ENCODE measurements at regions not wholly inside any gene's neighbourhood (a gene's known extent, or its start where the extent isn't known, plus 50 kb on each side); places are given as distances from the start of the nearest gene placed in this dataset.

DNA sequence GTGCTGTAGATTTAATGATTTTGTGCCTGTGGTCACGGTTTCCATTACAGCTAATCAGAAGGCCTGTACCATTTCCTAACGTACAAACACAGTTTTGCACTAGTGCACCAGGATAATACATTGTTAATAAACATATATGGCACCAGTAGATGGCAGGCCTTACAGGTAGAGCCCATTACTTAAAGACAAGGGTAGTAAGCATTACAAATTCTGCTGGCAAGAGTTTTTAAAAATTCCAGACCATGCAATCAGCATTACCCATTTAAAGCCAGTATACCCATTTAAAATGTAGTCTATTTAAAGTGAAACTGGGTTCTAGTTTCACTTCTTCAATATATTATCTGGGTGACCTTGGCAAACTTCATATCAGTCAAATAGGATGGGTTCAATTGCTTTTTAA is 224.2 kb downstream of the NUP35 start:
- H3K36me3 Mint-ChIP-seq (ENCODE audit: low read depth) = no peaks in the 10 kb centered on the region
- no peaks in the 10 kb centered on the region for H3K9me3 Mint-ChIP-seq
- no peaks in the 10 kb centered on the region for H3K4me1 Mint-ChIP-seq
- no peaks in the 10 kb centered on the region for H3K27me3 Mint-ChIP-seq
- DNase-seq = no peak
- no peak overlapping the region for H3K4me3 Mint-ChIP-seq
- intact Hi-C loops (cut with micrococcal nuclease) = no loop called here
- H3K27ac Mint-ChIP-seq = no peak overlapping the region

DNA sequence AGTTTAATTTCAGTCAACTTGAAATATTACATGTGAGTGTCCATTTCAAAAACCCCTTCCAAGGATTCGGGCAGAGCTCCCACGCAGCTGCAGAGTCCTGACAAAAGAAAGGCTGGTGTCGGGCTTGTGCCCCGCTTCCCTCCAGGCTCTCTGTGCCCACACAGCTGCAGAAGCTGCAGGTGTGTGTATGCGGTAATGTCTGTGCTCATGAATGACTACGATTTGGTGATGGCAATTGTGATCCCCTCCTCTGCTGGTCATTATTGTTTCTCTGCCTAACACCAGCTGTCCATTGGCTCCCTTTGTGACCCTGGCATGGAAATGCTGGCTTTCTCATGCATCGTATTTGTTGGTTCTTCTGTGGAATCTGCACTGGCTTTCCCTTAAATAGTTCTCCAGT is 224.8 kb downstream of the NUP35 start:
- intact Hi-C loops (cut with micrococcal nuclease) = no loop called here
- H3K27ac Mint-ChIP-seq = no peak overlapping the region
- H3K36me3 Mint-ChIP-seq (ENCODE audit: low read depth) = no peaks in the 10 kb centered on the region
- H3K4me3 Mint-ChIP-seq = no peak overlapping the region
- no peaks in the 10 kb centered on the region for H3K4me1 Mint-ChIP-seq
- DNase-seq = no peak
- no peaks in the 10 kb centered on the region for H3K27me3 Mint-ChIP-seq
- H3K9me3 Mint-ChIP-seq = no peaks in the 10 kb centered on the region

DNA sequence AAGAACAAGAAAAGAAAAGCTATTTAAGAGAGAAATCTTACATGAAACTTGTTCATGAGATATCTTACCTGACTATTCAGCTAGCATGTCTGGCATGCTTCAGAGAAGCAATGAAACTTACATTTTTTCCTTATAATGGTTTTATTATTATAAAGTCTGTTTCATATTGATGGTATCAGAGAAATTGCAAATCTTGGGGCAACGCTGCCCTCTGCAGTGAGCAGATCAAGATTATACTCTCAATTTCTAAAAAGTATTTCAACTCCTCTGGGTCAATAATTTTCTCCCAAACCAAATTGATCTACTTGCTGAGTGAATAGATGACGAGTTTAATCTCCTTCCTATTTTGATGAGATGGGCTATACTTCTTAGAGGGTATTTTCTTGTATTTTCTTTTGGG is 235.6 kb downstream of the NUP35 start:
- no peak for DNase-seq
- no peak overlapping the region for H3K4me3 Mint-ChIP-seq

DNA sequence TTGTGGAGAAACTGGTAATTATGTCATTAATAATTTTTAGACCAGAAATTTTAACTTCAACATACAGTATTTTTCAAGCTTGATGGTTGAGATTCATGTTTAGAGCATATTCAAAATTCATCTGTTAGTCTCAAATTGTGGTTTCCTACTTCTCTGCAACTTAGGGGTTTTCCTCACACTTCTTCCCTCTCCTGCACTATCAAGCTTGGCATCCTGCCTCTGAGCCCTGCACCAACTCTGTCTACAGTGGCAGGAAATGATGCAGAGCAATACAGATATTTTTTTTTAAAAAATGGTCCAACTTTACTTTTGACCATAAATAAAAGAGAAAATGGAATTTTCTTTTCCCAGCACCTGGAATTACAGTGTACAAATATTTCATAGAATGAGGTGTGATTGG is 247.3 kb downstream of the NUP35 start:
- intact Hi-C loops (cut with micrococcal nuclease) = no loop called here
- H3K4me3 Mint-ChIP-seq = no peak overlapping the region
- no peak overlapping the region for H3K27ac Mint-ChIP-seq
- no peaks in the 10 kb centered on the region for H3K36me3 Mint-ChIP-seq (ENCODE audit: low read depth)
- DNase-seq = no peak
- H3K4me1 Mint-ChIP-seq = no peaks in the 10 kb centered on the region
- no peaks in the 10 kb centered on the region for H3K27me3 Mint-ChIP-seq
- H3K9me3 Mint-ChIP-seq = peaks cover 5% of the 10 kb centered on the region

More for the DNA sequence above, 235.6 kb downstream of the NUP35 start:
- intact Hi-C loops (cut with micrococcal nuclease) = no loop called here
- H3K36me3 Mint-ChIP-seq (ENCODE audit: low read depth) = no peaks in the 10 kb centered on the region
- H3K9me3 Mint-ChIP-seq = no peaks in the 10 kb centered on the region
- H3K27ac Mint-ChIP-seq = no peak overlapping the region
- no peaks in the 10 kb centered on the region for H3K4me1 Mint-ChIP-seq
- no peaks in the 10 kb centered on the region for H3K27me3 Mint-ChIP-seq

DNA sequence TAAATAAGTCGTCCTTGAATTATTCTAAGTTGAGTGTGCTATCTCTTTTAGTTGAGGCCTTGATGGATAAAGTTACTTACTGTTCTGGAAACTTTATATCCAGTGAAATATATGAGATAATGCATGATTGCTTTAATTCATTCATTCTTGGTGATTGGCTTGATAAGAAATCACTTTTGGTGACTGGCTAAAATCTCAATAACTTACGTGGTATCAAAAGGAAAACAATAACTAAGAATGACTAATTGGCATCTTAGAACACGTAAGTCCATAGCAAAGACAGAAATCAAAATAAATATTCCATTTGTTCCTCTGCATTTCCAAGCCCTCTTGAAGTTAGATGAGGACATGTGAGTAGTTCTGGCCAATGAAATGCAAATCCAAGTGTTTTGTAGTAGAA is 251.6 kb downstream of the NUP35 start:
- Mint-ChIP-seq H3K36me3 (ENCODE audit: low read depth) (no peaks in the 10 kb centered on the region), H3K9me3 (peaks cover 4% of the 10 kb centered on the region), H3K4me3 (no peak overlapping the region), H3K27ac (no peak overlapping the region), H3K4me1 (no peaks in the 10 kb centered on the region), H3K27me3 (no peaks in the 10 kb centered on the region)
- DNase-seq = no peak
- intact Hi-C loops (cut with micrococcal nuclease) = no loop called here

DNA sequence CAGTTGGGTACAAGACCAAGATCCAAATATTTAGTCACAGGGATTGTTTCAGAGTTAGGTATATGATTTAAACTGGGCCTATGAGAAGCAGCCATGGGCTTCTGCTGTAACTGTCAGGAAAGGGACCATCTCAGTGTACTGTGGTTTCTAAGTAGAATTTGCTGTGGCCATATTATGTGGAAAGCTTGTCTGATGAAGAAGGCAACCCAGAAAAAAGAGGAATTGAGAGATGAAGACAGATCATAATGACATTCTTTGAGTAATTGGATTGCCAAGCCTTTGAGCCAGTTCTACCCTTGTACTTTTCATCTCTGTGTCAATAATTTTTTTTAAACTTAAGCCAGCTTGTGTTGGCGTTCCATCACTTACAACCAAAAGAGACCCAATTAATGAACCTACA is 259.6 kb downstream of the NUP35 start:
- peaks cover under 1% of the 10 kb centered on the region for H3K9me3 Mint-ChIP-seq
- no peak for DNase-seq
- H3K4me3 Mint-ChIP-seq = no peak overlapping the region
- no peaks in the 10 kb centered on the region for H3K36me3 Mint-ChIP-seq (ENCODE audit: low read depth)
- intact Hi-C loops (cut with micrococcal nuclease) = no loop called here
- no peaks in the 10 kb centered on the region for H3K27me3 Mint-ChIP-seq
- no peak overlapping the region for H3K27ac Mint-ChIP-seq
- H3K4me1 Mint-ChIP-seq = no peaks in the 10 kb centered on the region

DNA sequence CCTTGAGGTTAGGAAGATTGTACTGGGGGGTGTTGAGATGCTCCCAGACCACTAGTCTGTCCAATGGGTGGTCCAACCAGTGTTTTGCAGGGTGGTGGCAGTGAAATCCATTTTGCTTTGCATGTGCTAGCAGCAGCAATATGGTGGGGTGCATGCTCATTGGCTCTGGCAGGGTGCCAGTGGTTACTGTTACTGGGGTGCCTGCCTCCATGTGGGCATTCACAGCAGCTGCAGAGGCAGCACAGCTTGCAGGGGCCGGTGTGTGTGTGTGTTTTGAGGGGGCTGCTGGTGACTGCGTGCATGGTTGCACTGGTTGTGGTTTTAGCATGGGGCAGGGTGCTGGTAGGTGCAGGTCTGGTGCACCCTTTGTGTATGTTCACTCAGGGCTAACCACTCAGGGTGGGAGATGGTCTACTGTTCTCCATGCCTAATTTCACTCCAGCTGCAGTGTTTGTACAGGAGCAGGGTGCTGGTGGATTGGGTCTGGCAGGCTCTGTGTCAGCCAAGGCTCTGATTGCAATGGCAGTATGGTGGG is 265.4 kb downstream of the NUP35 start:
- intact Hi-C loops (cut with micrococcal nuclease) = no loop called here
- Mint-ChIP-seq H3K4me3 (no peak overlapping the region), H3K9me3 (peaks cover 12% of the 10 kb centered on the region)

DNA sequence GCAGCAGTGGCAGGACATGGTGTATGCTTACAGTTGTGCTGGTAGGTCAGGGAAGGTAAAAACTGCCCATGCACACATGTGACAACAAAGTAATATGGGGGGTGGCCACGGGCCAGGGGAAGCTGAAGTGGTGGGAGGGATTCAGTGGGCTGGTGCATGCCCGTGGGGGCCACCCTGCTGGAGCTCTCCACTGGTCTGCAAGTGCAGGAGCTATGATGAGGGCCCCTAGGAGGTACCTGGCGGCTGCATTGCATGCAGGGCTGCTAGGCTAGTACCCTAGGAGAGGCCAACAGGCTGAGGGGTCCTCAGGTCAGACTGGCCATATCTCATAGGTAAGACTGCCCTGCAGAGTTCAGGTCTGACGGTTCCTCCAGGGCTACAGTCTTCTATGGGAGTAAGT is 265.9 kb downstream of the NUP35 start:
- H3K4me3 Mint-ChIP-seq = no peak overlapping the region
- H3K36me3 Mint-ChIP-seq (ENCODE audit: low read depth) = no peaks in the 10 kb centered on the region
- no peak for DNase-seq
- no peaks in the 10 kb centered on the region for H3K27me3 Mint-ChIP-seq
- H3K4me1 Mint-ChIP-seq = no peaks in the 10 kb centered on the region
- H3K9me3 Mint-ChIP-seq = peaks cover 12% of the 10 kb centered on the region
- intact Hi-C loops (cut with micrococcal nuclease) = no loop called here
- no peak overlapping the region for H3K27ac Mint-ChIP-seq

More for the DNA sequence above, 265.4 kb downstream of the NUP35 start:
- H3K36me3 Mint-ChIP-seq (ENCODE audit: low read depth) = no peaks in the 10 kb centered on the region
- DNase-seq = no peak
- no peaks in the 10 kb centered on the region for H3K27me3 Mint-ChIP-seq
- no peak overlapping the region for H3K27ac Mint-ChIP-seq
- H3K4me1 Mint-ChIP-seq = no peaks in the 10 kb centered on the region

DNA sequence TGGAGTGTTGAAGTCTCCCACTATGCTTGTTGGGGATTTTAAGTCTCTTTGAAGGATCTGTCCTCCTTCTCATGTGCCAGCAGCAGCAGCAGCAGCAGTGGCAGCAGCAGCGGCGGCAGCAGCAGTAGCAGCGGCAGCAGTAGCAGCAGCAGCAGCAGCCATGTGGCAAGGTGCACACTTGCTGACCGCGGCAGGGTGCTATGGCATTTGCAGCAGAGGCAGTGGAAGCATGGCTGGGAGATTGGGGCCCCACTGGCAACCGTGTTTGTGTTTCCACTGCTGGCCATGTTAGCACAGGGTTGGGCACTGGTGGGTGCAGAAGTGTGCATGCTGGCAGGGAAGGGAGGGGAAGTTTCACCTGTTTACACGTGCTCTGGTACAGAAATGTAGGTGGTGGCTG is 280.1 kb downstream of the NUP35 start:
- Mint-ChIP-seq H3K4me1 (no peaks in the 10 kb centered on the region), H3K27me3 (no peaks in the 10 kb centered on the region), H3K9me3 (peaks cover 4% of the 10 kb centered on the region), H3K4me3 (no peak overlapping the region), H3K27ac (no peak overlapping the region), H3K36me3 (ENCODE audit: low read depth) (no peaks in the 10 kb centered on the region)
- intact Hi-C loops (cut with micrococcal nuclease) = no loop called here
- no peak for DNase-seq

DNA sequence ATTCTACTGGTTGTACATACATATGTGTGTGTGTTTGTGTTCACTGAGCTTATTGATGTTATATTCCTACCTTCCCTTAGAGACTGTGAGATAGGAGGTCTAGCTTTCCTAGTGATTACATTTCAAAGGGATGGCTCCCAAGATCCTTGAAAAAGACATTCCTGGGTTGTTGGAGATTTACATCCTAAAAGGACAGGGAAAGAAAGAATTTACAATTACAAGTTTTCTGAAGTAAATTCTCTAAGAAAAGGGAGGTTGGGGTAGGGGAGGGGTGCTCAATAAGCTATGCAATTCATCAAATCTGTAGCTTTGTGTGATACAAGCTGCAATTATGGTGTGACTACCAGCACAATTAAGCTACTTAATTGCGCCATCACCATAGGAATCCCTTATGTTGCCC is 284.3 kb downstream of the NUP35 start:
- Mint-ChIP-seq H3K4me3 (no peak overlapping the region), H3K27me3 (no peaks in the 10 kb centered on the region), H3K9me3 (peaks cover 4% of the 10 kb centered on the region), H3K36me3 (ENCODE audit: low read depth) (no peaks in the 10 kb centered on the region), H3K27ac (no peak overlapping the region), H3K4me1 (no peaks in the 10 kb centered on the region)
- intact Hi-C loops (cut with micrococcal nuclease) = no loop called here
- no peak for DNase-seq

DNA sequence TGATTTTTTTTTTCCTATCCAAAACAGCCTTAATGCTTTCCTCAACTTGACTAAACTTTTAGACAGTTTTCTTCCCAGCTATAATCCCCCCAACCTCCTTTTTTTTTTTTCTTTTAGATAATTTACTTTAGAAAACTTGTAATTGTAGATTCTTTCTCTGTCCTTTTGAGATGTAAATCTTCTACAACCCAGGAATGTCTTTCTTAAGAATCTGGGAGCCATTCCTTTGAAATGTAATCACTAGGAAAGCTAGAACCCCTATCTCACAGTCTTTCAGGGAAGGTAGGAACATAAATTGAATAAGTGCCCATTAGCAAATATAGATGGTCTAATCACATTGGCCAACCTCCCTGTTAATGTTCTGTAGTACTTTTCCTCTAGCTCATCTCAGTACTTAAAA is 285.4 kb downstream of the NUP35 start:
- Mint-ChIP-seq H3K9me3 (peaks cover 4% of the 10 kb centered on the region), H3K4me3 (no peak overlapping the region), H3K4me1 (no peaks in the 10 kb centered on the region), H3K27ac (no peak overlapping the region), H3K36me3 (ENCODE audit: low read depth) (no peaks in the 10 kb centered on the region), H3K27me3 (no peaks in the 10 kb centered on the region)
- no peak for DNase-seq
- intact Hi-C loops (cut with micrococcal nuclease) = no loop called here

DNA sequence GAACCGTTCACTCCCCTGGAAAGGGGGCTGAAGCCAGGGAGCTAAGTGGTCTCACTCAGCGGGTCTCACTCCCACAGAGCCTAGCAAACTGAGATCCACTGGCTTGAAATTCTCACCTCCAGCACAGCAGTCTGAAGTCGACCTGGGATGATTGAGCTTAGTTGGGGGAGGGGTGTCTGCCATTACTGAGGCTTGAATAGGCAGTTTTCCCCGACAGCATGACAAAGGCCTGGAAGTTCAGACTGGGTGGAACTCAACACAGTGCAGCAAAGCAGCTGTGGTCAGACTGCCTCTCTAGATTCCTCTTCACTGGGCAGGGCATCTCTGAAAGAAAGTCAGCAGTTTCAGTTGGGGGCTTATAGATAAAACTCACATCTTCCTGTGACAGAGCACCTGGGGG is 292.5 kb downstream of the NUP35 start:
- H3K4me1 Mint-ChIP-seq = no peaks in the 10 kb centered on the region
- no peak overlapping the region for H3K27ac Mint-ChIP-seq
- DNase-seq = no peak
- intact Hi-C loops (cut with micrococcal nuclease) = no loop called here
- H3K36me3 Mint-ChIP-seq (ENCODE audit: low read depth) = no peaks in the 10 kb centered on the region
- H3K4me3 Mint-ChIP-seq = no peak overlapping the region
- no peaks in the 10 kb centered on the region for H3K27me3 Mint-ChIP-seq
- no peaks in the 10 kb centered on the region for H3K9me3 Mint-ChIP-seq

DNA sequence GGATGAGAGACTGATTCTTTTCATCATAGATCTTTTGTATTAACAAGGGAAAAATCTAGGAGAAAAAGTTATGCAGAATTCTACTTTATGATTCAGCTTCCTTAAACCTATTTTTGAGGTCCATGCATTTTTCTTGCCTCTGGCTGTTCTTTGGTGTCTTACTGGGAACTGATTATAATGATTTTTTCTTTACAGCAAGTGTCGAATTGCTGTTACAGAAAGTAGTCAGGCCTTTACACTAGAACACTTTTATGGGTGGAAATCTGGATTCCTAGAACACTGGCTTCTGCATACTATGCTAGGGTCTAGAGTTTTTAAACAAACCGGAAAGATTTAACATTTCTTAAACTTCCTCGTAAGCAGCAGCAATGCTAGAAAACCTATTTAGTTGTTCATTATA is 302.6 kb downstream of the NUP35 start:
- DNase-seq = no peak
- Mint-ChIP-seq H3K27ac (no peak overlapping the region), H3K4me3 (no peak overlapping the region), H3K4me1 (no peaks in the 10 kb centered on the region), H3K36me3 (ENCODE audit: low read depth) (no peaks in the 10 kb centered on the region), H3K27me3 (no peaks in the 10 kb centered on the region), H3K9me3 (peaks cover 12% of the 10 kb centered on the region)
- intact Hi-C loops (cut with micrococcal nuclease) = no loop called here

DNA sequence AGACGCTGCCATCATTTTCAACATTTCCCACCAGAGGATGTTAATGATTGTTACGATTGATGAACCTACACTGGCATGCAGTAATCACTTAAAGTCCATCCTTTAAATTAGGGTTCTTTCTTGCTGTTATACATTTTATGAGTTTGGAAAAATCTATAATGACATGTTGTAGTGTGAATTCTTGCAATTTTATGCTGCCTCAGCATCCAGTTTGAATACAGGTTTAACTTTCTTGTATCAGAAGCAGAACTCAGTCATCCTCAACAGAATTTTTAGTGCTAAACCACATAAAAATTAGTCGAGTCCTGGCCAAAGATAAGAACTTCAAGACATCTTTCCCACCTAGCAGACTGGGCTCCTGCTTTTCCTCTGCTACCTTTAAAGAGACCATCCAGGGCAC is 303.3 kb downstream of the NUP35 start:
- intact Hi-C loops (cut with micrococcal nuclease) = no loop called here
- H3K36me3 Mint-ChIP-seq (ENCODE audit: low read depth) = no peaks in the 10 kb centered on the region
- DNase-seq = no peak
- peaks cover 12% of the 10 kb centered on the region for H3K9me3 Mint-ChIP-seq
- no peaks in the 10 kb centered on the region for H3K27me3 Mint-ChIP-seq
- no peak overlapping the region for H3K4me3 Mint-ChIP-seq
- no peaks in the 10 kb centered on the region for H3K4me1 Mint-ChIP-seq
- H3K27ac Mint-ChIP-seq = no peak overlapping the region

DNA sequence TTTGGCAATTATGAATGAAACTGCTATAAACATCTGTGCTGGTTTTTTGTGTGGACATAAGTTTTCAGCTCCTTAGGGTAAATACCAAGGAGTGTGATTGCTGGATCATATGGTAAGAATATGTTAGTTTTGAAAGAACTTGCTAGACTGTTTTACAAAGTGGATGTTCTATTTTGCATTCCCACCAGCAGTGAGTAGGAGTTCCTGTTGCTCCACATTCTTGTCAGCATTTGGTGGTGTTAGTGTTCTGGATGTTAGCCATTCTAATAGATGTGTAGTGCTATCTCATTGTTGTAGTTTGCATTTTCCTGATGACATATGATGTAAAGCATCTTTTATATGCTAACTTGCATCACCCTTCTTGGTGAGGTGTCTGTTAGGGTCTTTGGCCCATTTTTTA is 304.6 kb downstream of the NUP35 start:
- Mint-ChIP-seq H3K36me3 (ENCODE audit: low read depth) (no peaks in the 10 kb centered on the region), H3K4me3 (no peak overlapping the region), H3K4me1 (no peaks in the 10 kb centered on the region), H3K9me3 (peaks cover 8% of the 10 kb centered on the region), H3K27ac (no peak overlapping the region), H3K27me3 (no peaks in the 10 kb centered on the region)
- DNase-seq = no peak
- intact Hi-C loops (cut with micrococcal nuclease) = no loop called here

Measured in activated CD4-positive, alpha-beta T cell treated with anti-CD3 and anti-CD28 coated beads, Interleukin-2, amount 10 ng/mL, durations not matched to agents 24 days and 14 days (primary cell).